ENCODE measurements at regions not wholly inside any gene's neighbourhood (a gene's known extent, or its start where the extent isn't known, plus 50 kb on each side); places are given as distances from the start of the nearest gene placed in this dataset.

- TF ChIP-seq, protein P1, sequence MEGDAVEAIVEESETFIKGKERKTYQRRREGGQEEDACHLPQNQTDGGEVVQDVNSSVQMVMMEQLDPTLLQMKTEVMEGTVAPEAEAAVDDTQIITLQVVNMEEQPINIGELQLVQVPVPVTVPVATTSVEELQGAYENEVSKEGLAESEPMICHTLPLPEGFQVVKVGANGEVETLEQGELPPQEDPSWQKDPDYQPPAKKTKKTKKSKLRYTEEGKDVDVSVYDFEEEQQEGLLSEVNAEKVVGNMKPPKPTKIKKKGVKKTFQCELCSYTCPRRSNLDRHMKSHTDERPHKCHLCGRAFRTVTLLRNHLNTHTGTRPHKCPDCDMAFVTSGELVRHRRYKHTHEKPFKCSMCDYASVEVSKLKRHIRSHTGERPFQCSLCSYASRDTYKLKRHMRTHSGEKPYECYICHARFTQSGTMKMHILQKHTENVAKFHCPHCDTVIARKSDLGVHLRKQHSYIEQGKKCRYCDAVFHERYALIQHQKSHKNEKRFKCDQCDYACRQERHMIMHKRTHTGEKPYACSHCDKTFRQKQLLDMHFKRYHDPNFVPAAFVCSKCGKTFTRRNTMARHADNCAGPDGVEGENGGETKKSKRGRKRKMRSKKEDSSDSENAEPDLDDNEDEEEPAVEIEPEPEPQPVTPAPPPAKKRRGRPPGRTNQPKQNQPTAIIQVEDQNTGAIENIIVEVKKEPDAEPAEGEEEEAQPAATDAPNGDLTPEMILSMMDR (conservative IDR thresholded peaks at IDR 0.05 in 1 of 2, IDR thresholded peaks at IDR 0.05 in 1 of 2; ENCODE audit: extremely low read depth in 1 of 2, insufficient read depth in 1 of 2, low read depth in 1 of 2, low read length in 2 of 2) = no peak
- no peak for TF ChIP-seq EZH2 (IDR thresholded peaks at IDR 0.05; ENCODE audit: borderline replicate concordance, low read length)
Observed at GRCh38 chr6:84853901-84854300, 89.5 kb upstream of the TBX18 start.
